GM19351 (cell line): ENCODE measurements at regions not wholly inside any gene's neighbourhood (a gene's known extent, or its start where the extent isn't known, plus 50 kb on each side); places are given as distances from the start of the nearest gene placed in this dataset.

Experiments
- ATAC-seq: cut with Tn5 transposase; IDR thresholded peaks from one replicate; pipeline ENCODE4 v1.9.1; 2021; ENCODE audit warnings: mild to moderate bottlenecking, moderate library complexity; ENCODE audit not compliant: unreplicated experiment

- ATAC-seq: no peak
These were observed 192.1 kb upstream of the MGMT start for GRCh38 chr10:129274748-129275474.

- no peak for ATAC-seq
These were observed 191.2 kb upstream of the MGMT start for GRCh38 chr10:129275886-129276285.

GRCh38 chr10:129277084-129277483 lies 190.0 kb upstream of the MGMT start:
- no peak for ATAC-seq

GRCh38 chr10:129277841-129278240 lies 189.2 kb upstream of the MGMT start:
- no peak for ATAC-seq

- ATAC-seq: no peak
These were observed 188.4 kb upstream of the MGMT start for GRCh38 chr10:129278686-129279085.

GRCh38 chr10:129279446-129280154 lies 187.4 kb upstream of the MGMT start:
- no peak for ATAC-seq

GRCh38 chr10:129280155-129280502 lies 186.9 kb upstream of the MGMT start:
- ATAC-seq: no peak

- no peak for ATAC-seq
These were observed 186.0 kb upstream of the MGMT start for GRCh38 chr10:129280908-129281586.

GRCh38 chr10:129285459-129285858 lies 181.6 kb upstream of the MGMT start:
- no peak for ATAC-seq

GRCh38 chr10:129288999-129289584 lies 177.9 kb upstream of the MGMT start:
- no peak for ATAC-seq

- ATAC-seq: no peak
These were observed 172.9 kb upstream of the MGMT start for GRCh38 chr10:129293991-129294700.

- ATAC-seq: no peak
These were observed 172.1 kb upstream of the MGMT start for GRCh38 chr10:129294944-129295343.

GRCh38 chr10:129305046-129305445 lies 162.0 kb upstream of the MGMT start:
- ATAC-seq: no peak

GRCh38 chr10:129307141-129307540 lies 159.9 kb upstream of the MGMT start:
- ATAC-seq: no peak

- ATAC-seq: no peak
These were observed 158.0 kb upstream of the MGMT start for GRCh38 chr10:129308953-129309564.

GRCh38 chr10:129309565-129309964 lies 157.5 kb upstream of the MGMT start:
- no peak for ATAC-seq

- no peak for ATAC-seq
These were observed 156.2 kb upstream of the MGMT start for GRCh38 chr10:129310881-129311280.

GRCh38 chr10:129319934-129320333 lies 147.1 kb upstream of the MGMT start:
- no peak for ATAC-seq

- ATAC-seq: no peak
These were observed 146.7 kb upstream of the MGMT start for GRCh38 chr10:129320340-129320739.

GRCh38 chr10:129321727-129322126 lies 145.3 kb upstream of the MGMT start:
- no peak for ATAC-seq
